ENCODE measurements at regions not wholly inside any gene's neighbourhood (a gene's known extent, or its start where the extent isn't known, plus 50 kb on each side); places are given as distances from the start of the nearest gene placed in this dataset.
A peak's percentile ranks its signal among the peaks of the same experiment; 100 is the strongest.

DNA sequence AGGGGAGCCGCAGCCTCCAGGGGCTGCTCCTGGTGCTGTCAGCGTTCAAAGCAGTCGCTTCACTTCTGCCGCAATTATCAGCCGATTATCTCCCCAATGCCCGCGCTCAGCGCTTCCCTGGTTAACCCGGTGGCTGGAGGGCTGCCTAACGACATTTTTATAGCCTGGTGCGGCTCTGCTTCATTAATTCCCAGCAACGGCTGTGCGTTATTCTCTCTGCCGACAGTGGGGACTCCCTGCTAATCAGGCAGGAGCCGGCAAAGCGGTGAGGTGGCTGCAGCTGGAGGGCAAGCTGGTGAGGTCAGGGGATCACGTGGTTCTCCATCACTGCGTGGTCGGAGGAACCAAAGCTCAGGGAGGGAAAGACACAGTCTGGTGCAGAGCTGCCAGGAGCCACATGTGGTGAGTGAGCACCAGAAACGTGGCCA is 62.9 kb downstream of the GLRX5 start:
- TF ChIP-seq ZBTB21 (CRISPR knock-in tag; IDR thresholded peaks at IDR 0.05; ENCODE audit: borderline replicate concordance) = no peak
- TF ChIP-seq ETV6 (CRISPR knock-in tag; IDR thresholded peaks at IDR 0.05) = no peak
- TF ChIP-seq ESRRA (CRISPR knock-in tag; IDR thresholded peaks at IDR 0.05; ENCODE audit: borderline replicate concordance) = no peak
- no peak for TF ChIP-seq GRHL2 (CRISPR knock-in tag; IDR thresholded peaks at IDR 0.05; ENCODE audit: insufficient replicate concordance, severe bottlenecking)
- TF ChIP-seq MXD4 (CRISPR knock-in tag; IDR thresholded peaks at IDR 0.05; ENCODE audit: borderline replicate concordance) = no peak
- TF ChIP-seq, protein P1, sequence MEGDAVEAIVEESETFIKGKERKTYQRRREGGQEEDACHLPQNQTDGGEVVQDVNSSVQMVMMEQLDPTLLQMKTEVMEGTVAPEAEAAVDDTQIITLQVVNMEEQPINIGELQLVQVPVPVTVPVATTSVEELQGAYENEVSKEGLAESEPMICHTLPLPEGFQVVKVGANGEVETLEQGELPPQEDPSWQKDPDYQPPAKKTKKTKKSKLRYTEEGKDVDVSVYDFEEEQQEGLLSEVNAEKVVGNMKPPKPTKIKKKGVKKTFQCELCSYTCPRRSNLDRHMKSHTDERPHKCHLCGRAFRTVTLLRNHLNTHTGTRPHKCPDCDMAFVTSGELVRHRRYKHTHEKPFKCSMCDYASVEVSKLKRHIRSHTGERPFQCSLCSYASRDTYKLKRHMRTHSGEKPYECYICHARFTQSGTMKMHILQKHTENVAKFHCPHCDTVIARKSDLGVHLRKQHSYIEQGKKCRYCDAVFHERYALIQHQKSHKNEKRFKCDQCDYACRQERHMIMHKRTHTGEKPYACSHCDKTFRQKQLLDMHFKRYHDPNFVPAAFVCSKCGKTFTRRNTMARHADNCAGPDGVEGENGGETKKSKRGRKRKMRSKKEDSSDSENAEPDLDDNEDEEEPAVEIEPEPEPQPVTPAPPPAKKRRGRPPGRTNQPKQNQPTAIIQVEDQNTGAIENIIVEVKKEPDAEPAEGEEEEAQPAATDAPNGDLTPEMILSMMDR (IDR thresholded peaks at IDR 0.05) = no peak
- TF ChIP-seq, protein P2, sequence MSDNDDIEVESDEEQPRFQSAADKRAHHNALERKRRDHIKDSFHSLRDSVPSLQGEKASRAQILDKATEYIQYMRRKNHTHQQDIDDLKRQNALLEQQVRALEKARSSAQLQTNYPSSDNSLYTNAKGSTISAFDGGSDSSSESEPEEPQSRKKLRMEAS (CRISPR knock-in tag; IDR thresholded peaks at IDR 0.05) = peak; percentile 61; the same call in 1 of the 2 replicates
- TF ChIP-seq, protein P3, sequence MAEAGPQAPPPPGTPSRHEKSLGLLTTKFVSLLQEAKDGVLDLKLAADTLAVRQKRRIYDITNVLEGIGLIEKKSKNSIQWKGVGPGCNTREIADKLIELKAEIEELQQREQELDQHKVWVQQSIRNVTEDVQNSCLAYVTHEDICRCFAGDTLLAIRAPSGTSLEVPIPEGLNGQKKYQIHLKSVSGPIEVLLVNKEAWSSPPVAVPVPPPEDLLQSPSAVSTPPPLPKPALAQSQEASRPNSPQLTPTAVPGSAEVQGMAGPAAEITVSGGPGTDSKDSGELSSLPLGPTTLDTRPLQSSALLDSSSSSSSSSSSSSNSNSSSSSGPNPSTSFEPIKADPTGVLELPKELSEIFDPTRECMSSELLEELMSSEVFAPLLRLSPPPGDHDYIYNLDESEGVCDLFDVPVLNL (CRISPR knock-in tag; IDR thresholded peaks at IDR 0.05; ENCODE audit: borderline replicate concordance, low read depth) = no peak
